SK-N-MC (cell line): ENCODE measurements at regions not wholly inside any gene's neighbourhood (a gene's known extent, or its start where the extent isn't known, plus 50 kb on each side); places are given as distances from the start of the nearest gene placed in this dataset.

Source experiments
- DNase-seq: peaks from one replicate; pipeline ENCODE4 v3.0.0-alpha.2; 2011; ENCODE audit warnings: low read depth, low spot score
- H3K27ac ChIP-seq: fragments of 200-600 bp; sonication (generic); 2 replicates; pipeline ENCODE4 v1.5.1; 2016; ENCODE audit warnings: mixed run types
- H3K36me3 ChIP-seq: fragments of 200-600 bp; sonication (generic); 2 replicates; pipeline ENCODE4 v1.6.1; 2017; ENCODE audit warnings: antibody characterized with exemption, low read length, mixed read lengths; ENCODE audit not compliant: insufficient read depth
- H3K4me3 ChIP-seq: fragments of 200-600 bp; sonication (generic); 2 replicates; pipeline ENCODE4 v1.5.1; 2016
- H3K9ac ChIP-seq: fragments of 200-600 bp; sonication (generic); 2 replicates; pipeline ENCODE4 v1.8.0; 2017; ENCODE audit warnings: mixed run types, mixed read lengths; ENCODE audit not compliant: insufficient read length
- H3K9me3 ChIP-seq: fragments of 200-600 bp; sonication (generic); 2 replicates; pipeline ENCODE4 v1.6.1; 2017; ENCODE audit warnings: low read depth, mild to moderate bottlenecking, antibody characterized with exemption, low read length, moderate library complexity, mixed read lengths
- EZH2 ChIP-seq: fragments of 200-600 bp; sonication (generic); IDR thresholded peaks from one replicate; pipeline ENCODE4 v1.6.1; 2017; ENCODE audit warnings: antibody characterized with exemption
- FOXP2 ChIP-seq: optimal IDR thresholded peaks from 2 replicates; pipeline ENCODE3; 2011; ENCODE audit warnings: mild to moderate bottlenecking, moderate library complexity; ENCODE audit not compliant: insufficient read depth; ENCODE audit errors: extremely low read length, control extremely low read depth
- POLR2AphosphoS5 ChIP-seq: IDR thresholded peaks from 2 replicates; pipeline ENCODE4 v1.6.1; 2012; ENCODE audit warnings: mild to moderate bottlenecking, low read depth, low read length, borderline replicate concordance

DNA sequence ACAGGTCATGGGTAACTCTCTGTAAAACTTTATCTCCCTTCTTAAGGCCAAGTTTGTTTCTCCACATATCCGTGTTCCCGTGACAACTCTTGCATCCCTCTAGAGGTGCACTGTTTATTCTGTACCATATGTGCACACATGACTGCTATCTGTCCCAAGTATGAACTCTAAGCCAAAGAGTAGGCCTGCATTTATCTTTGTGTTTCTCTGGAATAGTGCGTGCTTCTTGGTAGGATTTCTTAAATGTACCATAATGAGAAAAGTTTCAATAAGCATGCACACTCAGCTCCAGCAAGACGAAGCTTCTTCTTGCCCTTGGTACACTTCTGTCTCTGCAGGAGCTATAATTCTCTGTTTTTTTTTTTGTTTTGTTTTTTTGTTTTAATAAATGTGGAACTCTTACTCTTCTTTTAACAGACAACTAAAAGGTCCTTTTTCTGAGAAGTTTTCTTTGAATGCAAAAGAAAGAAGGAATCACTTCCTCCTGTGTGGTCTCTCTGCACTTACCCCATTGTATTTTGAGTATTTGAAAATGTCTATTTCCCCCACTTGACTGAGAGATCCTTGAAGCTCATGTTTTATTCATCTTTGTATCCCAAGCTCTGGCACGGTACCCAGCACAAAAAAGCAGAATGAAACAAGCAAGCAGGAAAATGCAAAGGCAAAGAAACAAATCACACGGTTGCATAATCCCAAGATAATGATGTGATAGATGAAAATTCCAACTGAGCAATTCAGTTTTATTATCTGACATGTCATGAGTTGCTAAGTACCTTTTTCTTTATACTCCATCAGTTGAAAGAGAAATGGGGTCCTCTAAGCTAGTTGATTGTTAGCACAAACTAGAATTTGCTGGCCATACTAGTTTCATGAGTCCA is 521.9 kb upstream of the BOD1L1 start:
- Histone ChIP-seq H3K9ac (no peak overlapping the region), H3K4me3 (no peak overlapping the region), H3K9me3 (no peaks in the 10 kb centered on the region), H3K27ac (no peak overlapping the region), H3K36me3 (no peaks in the 10 kb centered on the region)
- no peak for DNase-seq
- TF ChIP-seq EZH2 = no peak

DNA sequence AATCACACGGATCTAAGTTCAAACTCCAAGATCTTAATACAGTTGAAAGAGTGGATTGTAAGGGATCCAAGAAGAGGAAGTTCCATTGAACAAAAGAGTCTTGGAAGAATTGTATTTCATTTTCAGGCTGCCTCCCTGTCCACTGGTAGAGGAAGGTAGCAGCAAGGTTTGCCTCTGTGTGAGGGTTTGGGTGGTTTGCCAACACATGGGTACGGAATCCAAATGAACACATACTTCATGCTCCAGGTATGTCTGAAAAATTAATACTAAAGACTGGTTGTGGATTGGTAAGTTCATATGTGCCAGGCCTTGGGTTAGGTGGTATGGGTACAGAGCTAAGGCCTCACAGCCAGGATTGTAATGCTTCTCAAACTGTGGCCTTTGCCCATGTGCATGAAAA is 523.6 kb upstream of the BOD1L1 start:
- Histone ChIP-seq H3K36me3 (no peaks in the 10 kb centered on the region), H3K9ac (no peak overlapping the region), H3K9me3 (no peaks in the 10 kb centered on the region), H3K27ac (no peak overlapping the region), H3K4me3 (no peak overlapping the region)
- DNase-seq = no peak
- TF ChIP-seq POLR2AphosphoS5 = no peak
- TF ChIP-seq FOXP2 = no peak
- no peak for TF ChIP-seq EZH2

DNA sequence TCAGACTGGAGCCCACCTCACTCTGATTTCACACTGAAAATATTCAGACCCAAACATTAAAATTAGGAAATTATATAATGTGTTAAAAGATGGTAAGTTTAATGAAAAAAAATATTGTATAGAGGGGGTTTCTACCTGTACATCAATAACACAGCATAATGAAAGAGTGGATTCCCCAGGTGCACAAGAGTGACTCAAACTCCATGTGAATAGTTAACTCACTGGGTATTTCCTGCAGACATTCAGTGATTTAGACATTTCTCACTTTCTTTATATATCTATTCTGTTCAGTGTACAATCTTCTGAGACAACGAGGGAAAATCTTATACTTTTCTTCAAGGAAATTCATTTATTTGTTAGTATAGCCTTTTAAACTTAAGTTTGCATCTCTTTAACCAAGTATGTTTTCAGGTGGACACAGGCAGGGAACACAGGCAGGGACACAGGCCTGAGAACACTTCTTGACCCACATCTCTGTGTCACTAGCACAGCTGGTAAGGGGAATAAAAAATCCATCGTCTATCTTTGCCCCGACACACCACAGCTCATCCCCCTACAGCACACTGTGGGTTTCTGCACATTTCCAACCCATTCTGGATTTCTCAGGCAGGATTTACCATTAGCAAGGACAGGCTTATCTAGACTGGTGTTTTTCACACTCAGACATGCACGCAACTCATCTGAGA is 525.5 kb upstream of the BOD1L1 start:
- Histone ChIP-seq H3K9ac (no peak overlapping the region), H3K4me3 (no peak overlapping the region)

GRCh38 chr4:14155803-14156202 is 528.3 kb upstream of the BOD1L1 start:
- TF ChIP-seq POLR2AphosphoS5 = no peak
- TF ChIP-seq EZH2 = no peak
- TF ChIP-seq FOXP2 = no peak
- no peak overlapping the region for H3K4me3 ChIP-seq

More for the DNA sequence above, 525.5 kb upstream of the BOD1L1 start:
- TF ChIP-seq POLR2AphosphoS5 (no peak), FOXP2 (no peak), EZH2 (no peak)
- DNase-seq = no peak
- Histone ChIP-seq H3K9me3 (no peaks in the 10 kb centered on the region), H3K36me3 (no peaks in the 10 kb centered on the region), H3K27ac (no peak overlapping the region)

DNA sequence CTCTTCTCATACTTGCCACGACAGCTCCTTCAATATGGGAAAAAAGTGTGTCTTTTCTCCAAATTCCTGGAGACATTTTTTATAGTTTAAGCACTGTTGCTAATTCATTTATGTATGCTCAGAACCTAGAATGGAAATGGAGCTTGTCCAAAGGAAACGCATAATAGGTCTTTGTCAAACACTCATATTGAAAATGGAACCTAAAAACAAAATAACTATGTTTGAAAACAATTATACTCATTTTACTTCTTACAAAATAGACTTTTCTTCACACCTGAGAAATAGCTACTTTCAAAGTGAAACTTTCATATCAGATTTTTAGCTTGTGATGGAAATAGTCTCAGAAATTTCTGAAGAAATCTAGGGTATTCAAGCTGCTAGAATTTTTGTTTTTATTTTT is 529.7 kb upstream of the BOD1L1 start:
- Histone ChIP-seq H3K36me3 (no peaks in the 10 kb centered on the region), H3K4me3 (no peak overlapping the region), H3K27ac (no peak overlapping the region), H3K9ac (no peak overlapping the region), H3K9me3 (no peaks in the 10 kb centered on the region)
- no peak for TF ChIP-seq POLR2AphosphoS5
- no peak for TF ChIP-seq EZH2
- TF ChIP-seq FOXP2 = no peak
- DNase-seq = no peak

More at GRCh38 chr4:14155803-14156202, 528.3 kb upstream of the BOD1L1 start:
- no peak overlapping the region for H3K9ac ChIP-seq
- no peak for DNase-seq
- H3K9me3 ChIP-seq = no peaks in the 10 kb centered on the region
- no peaks in the 10 kb centered on the region for H3K36me3 ChIP-seq
- H3K27ac ChIP-seq = no peak overlapping the region

GRCh38 chr4:14165222-14165920 is 537.8 kb upstream of the BOD1L1 start:
- Histone ChIP-seq H3K4me3 (no peak overlapping the region), H3K9me3 (no peaks in the 10 kb centered on the region), H3K27ac (no peak overlapping the region), H3K9ac (no peak overlapping the region), H3K36me3 (no peaks in the 10 kb centered on the region)
- TF ChIP-seq EZH2 (no peak), POLR2AphosphoS5 (no peak), FOXP2 (no peak)
- no peak for DNase-seq

GRCh38 chr4:14167876-14168510 is 540.5 kb upstream of the BOD1L1 start:
- no peak for DNase-seq
- H3K27ac ChIP-seq = no peak overlapping the region
- no peak overlapping the region for H3K4me3 ChIP-seq
- H3K9me3 ChIP-seq = no peaks in the 10 kb centered on the region
- no peaks in the 10 kb centered on the region for H3K36me3 ChIP-seq
- H3K9ac ChIP-seq = no peak overlapping the region
- no peak for TF ChIP-seq FOXP2
- no peak for TF ChIP-seq EZH2
- no peak for TF ChIP-seq POLR2AphosphoS5

DNA sequence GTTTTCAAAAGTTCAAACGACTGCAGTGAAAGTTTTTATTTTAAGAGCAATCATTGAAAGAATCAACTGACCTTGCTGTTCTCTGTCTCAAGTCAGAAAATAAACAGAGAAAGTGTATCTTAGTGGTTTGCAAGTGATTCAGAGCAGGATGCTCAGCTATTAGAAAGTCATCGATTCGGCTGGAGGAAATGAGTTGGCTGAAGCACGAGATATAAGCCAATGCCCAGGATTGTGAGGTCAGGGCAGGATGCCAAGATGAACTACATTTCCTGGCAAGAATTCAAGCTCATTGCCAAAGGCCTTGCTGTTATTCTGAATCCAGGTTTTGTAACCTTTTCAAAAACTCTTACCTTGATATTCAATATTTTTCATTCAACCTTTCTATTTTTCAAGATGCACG is 541.4 kb upstream of the BOD1L1 start:
- no peaks in the 10 kb centered on the region for H3K9me3 ChIP-seq
- no peak for DNase-seq
- H3K9ac ChIP-seq = no peak overlapping the region
- TF ChIP-seq FOXP2 = no peak
- TF ChIP-seq EZH2 = no peak
- TF ChIP-seq POLR2AphosphoS5 = no peak
- no peak overlapping the region for H3K27ac ChIP-seq
- H3K4me3 ChIP-seq = no peak overlapping the region
- no peaks in the 10 kb centered on the region for H3K36me3 ChIP-seq
